Heart left ventricle (tissue), 16 donors: ENCODE measurements at regions not wholly inside any gene's neighbourhood (a gene's known extent, or its start where the extent isn't known, plus 50 kb on each side); places are given as distances from the start of the nearest gene placed in this dataset.

Experiments used
- ATAC-seq, 4 donors: fragments of 200-7000 bp; cut with Tn5 transposase; one replicate each; pipeline ENCODE4 v1.9.1; 2020 to 2022; ENCODE audit warnings: moderate library complexity in 4 of 4, mild to moderate bottlenecking in 3 of 4, moderate number of reproducible peaks in 1 of 4
- DNase-seq, 5 donors: peaks; one replicate each; pipeline ENCODE4 v3.0.0-alpha.2; 2020
- H3K27ac ChIP-seq, 12 donors: fragments of 200-600 bp; sonication (generic) in 4 of 12; one replicate each; pipeline versions ENCODE4 v1.5.0 to v1.8.0; 2016 to 2022; ENCODE audit warnings: mild to moderate bottlenecking in 2 of 12
- H3K27me3 ChIP-seq, 9 donors: fragments of 200-600 bp; sonication (generic) in 2 of 9; one replicate each; pipeline versions ENCODE4 v1.5.1 to v1.8.0; 2016 to 2022; ENCODE audit warnings: mild to moderate bottlenecking in 3 of 9
- H3K36me3 ChIP-seq, 9 donors: fragments of 200-600 bp; sonication (generic) in 2 of 9; one replicate each; pipeline versions ENCODE4 v1.5.0 to v1.8.0; 2018 to 2022; ENCODE audit warnings: mild to moderate bottlenecking in 2 of 9
- H3K4me1 ChIP-seq, 12 donors: fragments of 200-600 bp; sonication (generic) in 4 of 12; one replicate each; pipeline versions ENCODE4 v1.5.0 to v1.8.0; 2016 to 2022; ENCODE audit warnings: mild to moderate bottlenecking in 3 of 12
- H3K4me3 ChIP-seq, 12 donors: fragments of 200-600 bp; sonication (generic) in 4 of 12; one replicate each; pipeline versions ENCODE4 v1.5.0 to v1.8.0; 2017 to 2022; ENCODE audit warnings: mild to moderate bottlenecking in 9 of 12, moderate library complexity in 4 of 12
- H3K9me3 ChIP-seq, 12 donors: fragments of 200-600 bp; sonication (generic) in 4 of 12; one replicate each; pipeline versions ENCODE4 v1.5.0 to v1.8.0; 2016 to 2022; ENCODE audit warnings: mild to moderate bottlenecking in 1 of 12
- CTCF ChIP-seq, 12 donors: fragments of 200-600 bp; sonication (generic) in 4 of 12; IDR thresholded peaks; one replicate each; pipeline versions ENCODE4 v1.5.0 to v1.8.0; 2018 to 2022; ENCODE audit warnings: antibody characterized with exemption in 12 of 12, mild to moderate bottlenecking in 5 of 12
- POLR2A ChIP-seq, 2 donors: fragments of 450-650 bp; IDR thresholded peaks; one replicate each; pipeline ENCODE4 v1.6.1; 2017; ENCODE audit warnings: antibody characterized with exemption in 2 of 2, mild to moderate bottlenecking in 2 of 2, moderate library complexity in 2 of 2
- WGBS, 4 donors: extraction: QIAGEN DNeasy Blood & Tissue Kit in 2 of 4; methylation state at CpG; one replicate each; pipeline versions ENCODE4 v1.1.5 to v1.1.7; 2013 to 2018; 5-methylcytosine and 5-hydroxymethylcytosine counted together
- intact Hi-C, 10 donors: fragments of 100-400 bp; cut with DNase I; formaldehyde crosslinking; loops; one replicate each; pipeline versions ENCODE4 v1.11.1 to v1.14.2; 2022
- donor health status: ischemic (EF 13 %, LVEDD 7.1; RV severe dilation, severe dysfunction).
- donor health status: healthy with polysubstance abuse.
- donor health status: DM: no; HTN: yes; CAD: no.
- donor health status: DM: no; HTN: no; CAD: no.
- donor health status: ischemic (EF 25% LVEDD 6.9; RV normal size, moderate dysfunction).
- donor health status: ischemic (EF 25% LVEDD 5.7; RV mildly dilated, moderate dysfunction).
- donor health status: healthy.
- donor health status: DM: yes; HTN: yes; CAD: no.
- donor health status: ischemic (EF 35%, LVEDD 5.7; RV mildly dilated, moderate dysfunction).
- donor health status: nonischemic (EF 11% LVEDD 7.7; RV severe dilation, severe dysfunction).
- donor health status: DM: yes; HTN: yes; CAD: no.
- donor health status: PGD.
- donor health status: ischemic (EF 29% LVEDD 5.4; RV normal size, mild dysfunction).
- donor health status: nonischemic (EF 23%, LVEDD 6.1; RV moderate dilation, normal function).

GRCh38 chr5:109468288-109468676, 58.5 kb upstream of the PJA2 start:
- H3K4me1 ChIP-seq: peaks cover 0 to 6% (median 2%) of the 10 kb centered on the region in 12 donors
- DNase-seq (no peak), ATAC-seq (no peak)
- no peak for TF ChIP-seq CTCF (IDR thresholded peaks at IDR 0.05)
- no peak for TF ChIP-seq POLR2A (IDR thresholded peaks at IDR 0.05)
- intact Hi-C loops: loop anchor here in 4 of 10 donors (2.0 to 10.0 kb wide), 3 partner anchors 67 to 783 kb away; no protein-coding TSS in a partner anchor
- no peak overlapping the region for H3K4me3 ChIP-seq
- WGBS, 4 donors: 89 to 94% (median 91%) methylated on average over 1 of the region's 1 CpG
- no peaks in the 10 kb centered on the region for H3K27me3 ChIP-seq
- H3K36me3 ChIP-seq: no peaks in the 10 kb centered on the region
- no peaks in the 10 kb centered on the region for H3K9me3 ChIP-seq
- H3K27ac ChIP-seq: no peak overlapping the region

GRCh38 chr5:109467058-109467457, 57.3 kb upstream of the PJA2 start:
- DNase-seq: no peak
- H3K36me3 ChIP-seq: no peaks in the 10 kb centered on the region
- peaks cover 0 to 6% (median 2%) of the 10 kb centered on the region in 12 donors for H3K4me1 ChIP-seq
- no peak for ATAC-seq
- H3K27me3 ChIP-seq: no peaks in the 10 kb centered on the region
- WGBS, 4 donors: 83 to 85% (median 83%) methylated on average over 4 of the region's 4 CpGs
- intact Hi-C loops: loop anchor here in 3 of 10 donors (10.0 kb wide), 2 partner anchors 552 to 782 kb away; no protein-coding TSS in a partner anchor
- no peak overlapping the region for H3K4me3 ChIP-seq
- H3K27ac ChIP-seq: no peak overlapping the region
- TF ChIP-seq POLR2A (IDR thresholded peaks at IDR 0.05) (no peak), CTCF (IDR thresholded peaks at IDR 0.05) (no peak)
- no peaks in the 10 kb centered on the region for H3K9me3 ChIP-seq
